NB4 (cell line): ENCODE measurements at regions not wholly inside any gene's neighbourhood (a gene's known extent, or its start where the extent isn't known, plus 50 kb on each side); places are given as distances from the start of the nearest gene placed in this dataset.
"Not testable (repeated sequence)": the region's sequence is repeated elsewhere in the genome, so short reads cannot be mapped to it uniquely, and the experiment has no call there.

Experiments
- DNase-seq: peaks from one replicate; pipeline ENCODE4 v3.0.0; 2010; ENCODE audit warnings: low read depth
- H3K4me3 ChIP-seq: one replicate; pipeline ENCODE4 v1.5.1; 2011; ENCODE audit warnings: mild to moderate bottlenecking, low read depth, low read length, moderate library complexity
- MYC ChIP-seq: IDR thresholded peaks from 2 replicates; pipeline ENCODE4 v1.6.1; 2011; ENCODE audit warnings: low read depth, low read length
- POLR2A ChIP-seq: IDR thresholded peaks from 2 replicates; pipeline ENCODE4 v1.6.1; 2011; ENCODE audit warnings: mild to moderate bottlenecking; ENCODE audit not compliant: insufficient read length; ENCODE audit errors: extremely low read depth
- TF ChIP-seq, protein P1 (sequence below): IDR thresholded peaks from one replicate; pipeline ENCODE4 v1.5.1; 2012; ENCODE audit warnings: low read depth, low read length
- TF ChIP-seq, protein P2 (sequence below): IDR thresholded peaks from 2 replicates; pipeline ENCODE4 v1.6.1; 2011; ENCODE audit warnings: low read depth, low read length

DNA sequence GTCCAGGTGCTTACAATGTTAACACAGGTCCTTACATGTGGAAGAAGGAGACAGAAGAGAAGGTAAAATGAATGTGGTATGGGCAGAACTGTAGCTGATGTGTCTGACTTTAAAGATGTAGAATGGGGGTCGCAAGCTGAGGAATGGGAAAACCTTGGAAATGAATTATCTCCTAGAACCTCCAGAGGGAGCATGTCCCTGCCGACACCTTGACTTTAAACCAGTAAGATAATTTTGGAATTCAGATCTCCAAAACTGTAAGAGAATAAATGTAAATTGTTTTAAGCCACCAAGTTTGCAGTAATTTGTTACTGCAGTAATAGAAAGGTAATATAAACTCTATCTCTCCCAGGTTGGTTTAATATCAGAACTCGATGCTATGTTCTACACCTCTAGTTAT lies 80.1 kb upstream of the ALG10 start:
- TF ChIP-seq POLR2A (no peak), MYC (no peak)
- TF ChIP-seq, protein P1, sequence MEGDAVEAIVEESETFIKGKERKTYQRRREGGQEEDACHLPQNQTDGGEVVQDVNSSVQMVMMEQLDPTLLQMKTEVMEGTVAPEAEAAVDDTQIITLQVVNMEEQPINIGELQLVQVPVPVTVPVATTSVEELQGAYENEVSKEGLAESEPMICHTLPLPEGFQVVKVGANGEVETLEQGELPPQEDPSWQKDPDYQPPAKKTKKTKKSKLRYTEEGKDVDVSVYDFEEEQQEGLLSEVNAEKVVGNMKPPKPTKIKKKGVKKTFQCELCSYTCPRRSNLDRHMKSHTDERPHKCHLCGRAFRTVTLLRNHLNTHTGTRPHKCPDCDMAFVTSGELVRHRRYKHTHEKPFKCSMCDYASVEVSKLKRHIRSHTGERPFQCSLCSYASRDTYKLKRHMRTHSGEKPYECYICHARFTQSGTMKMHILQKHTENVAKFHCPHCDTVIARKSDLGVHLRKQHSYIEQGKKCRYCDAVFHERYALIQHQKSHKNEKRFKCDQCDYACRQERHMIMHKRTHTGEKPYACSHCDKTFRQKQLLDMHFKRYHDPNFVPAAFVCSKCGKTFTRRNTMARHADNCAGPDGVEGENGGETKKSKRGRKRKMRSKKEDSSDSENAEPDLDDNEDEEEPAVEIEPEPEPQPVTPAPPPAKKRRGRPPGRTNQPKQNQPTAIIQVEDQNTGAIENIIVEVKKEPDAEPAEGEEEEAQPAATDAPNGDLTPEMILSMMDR: no peak
- TF ChIP-seq, protein P2, sequence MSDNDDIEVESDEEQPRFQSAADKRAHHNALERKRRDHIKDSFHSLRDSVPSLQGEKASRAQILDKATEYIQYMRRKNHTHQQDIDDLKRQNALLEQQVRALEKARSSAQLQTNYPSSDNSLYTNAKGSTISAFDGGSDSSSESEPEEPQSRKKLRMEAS: no peak
- H3K4me3 ChIP-seq: no peak overlapping the region

DNA sequence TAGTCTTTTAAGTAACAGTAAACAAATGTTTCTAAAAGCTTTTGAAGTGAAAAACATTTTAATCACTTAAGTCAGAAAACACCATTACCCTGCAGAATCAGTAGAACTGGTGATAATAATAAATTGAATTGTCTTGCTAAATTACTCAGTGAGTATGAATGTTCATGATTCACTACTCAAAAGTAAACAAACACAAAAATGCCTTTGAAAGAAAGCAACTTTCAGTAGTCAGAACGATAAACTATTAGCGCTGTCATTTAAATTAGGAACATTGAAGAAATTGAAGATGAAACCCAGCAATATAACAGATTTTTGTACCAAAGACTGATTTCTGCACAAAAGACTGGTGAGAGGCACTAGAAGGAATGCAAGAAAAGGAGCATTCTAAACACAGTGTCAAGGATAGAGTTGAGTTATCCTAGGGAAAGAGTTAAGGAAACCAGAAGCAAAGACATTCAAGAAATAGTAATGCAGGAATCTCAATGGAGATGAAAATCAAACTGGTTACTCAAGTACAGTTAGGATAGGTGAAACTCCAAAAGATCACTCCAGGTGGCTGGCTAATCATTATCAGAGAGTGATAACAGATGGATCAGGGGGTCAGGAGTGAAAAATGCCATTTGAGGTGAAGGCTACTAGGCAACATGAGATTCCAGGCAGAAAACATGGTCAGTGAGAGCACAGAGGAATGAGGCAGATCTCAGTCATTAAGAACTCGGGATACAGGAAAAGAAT lies 77.4 kb upstream of the ALG10 start:
- TF ChIP-seq POLR2A (no peak), MYC (no peak)
- TF ChIP-seq, protein P2: no peak
- TF ChIP-seq, protein P1: no peak

More for the DNA sequence above, 80.1 kb upstream of the ALG10 start:
- DNase-seq: no peak

DNA sequence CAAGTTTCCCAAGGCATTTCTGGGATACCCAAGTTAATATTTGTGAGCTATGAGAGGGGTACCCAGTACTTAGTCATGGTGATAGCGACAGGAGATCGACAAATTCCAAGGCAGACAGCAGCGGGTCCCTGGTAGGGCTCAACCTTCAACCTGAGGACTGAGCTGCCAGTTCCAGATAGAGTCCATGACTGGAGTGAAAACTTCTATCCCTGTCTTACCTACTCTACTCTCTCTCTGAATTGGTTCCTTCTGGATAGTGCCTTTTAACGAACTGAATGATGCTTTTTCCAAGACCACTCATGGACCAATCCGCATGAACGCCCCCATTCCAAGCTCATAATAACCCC lies 76.9 kb upstream of the ALG10 start:
- H3K4me3 ChIP-seq: no peak overlapping the region
- TF ChIP-seq MYC: no peak
- no peak for DNase-seq

More for the DNA sequence above, 77.4 kb upstream of the ALG10 start:
- no peak for DNase-seq
- H3K4me3 ChIP-seq: no peak overlapping the region

DNA sequence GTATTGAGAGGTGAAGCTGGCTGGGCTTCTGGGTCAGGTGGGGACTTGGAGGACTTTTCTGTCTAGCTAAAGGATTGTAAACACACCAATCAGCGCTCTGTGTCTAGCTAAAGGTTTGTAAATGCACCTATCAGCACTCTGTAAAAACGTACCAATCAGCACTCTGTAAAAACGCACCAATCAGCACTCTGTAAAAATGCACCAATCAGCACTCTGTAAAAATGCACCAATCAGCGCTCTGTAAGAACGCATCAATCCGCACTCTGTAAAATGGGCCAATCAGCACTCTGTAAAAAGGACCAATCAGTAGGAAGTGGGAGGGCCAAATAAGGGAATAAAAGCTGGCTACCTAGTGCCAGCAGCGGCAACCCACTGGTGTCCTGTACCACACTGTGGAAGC lies 56.1 kb upstream of the ALG10 start:
- not testable (repeated sequence) for DNase-seq, H3K4me3 ChIP-seq

DNA sequence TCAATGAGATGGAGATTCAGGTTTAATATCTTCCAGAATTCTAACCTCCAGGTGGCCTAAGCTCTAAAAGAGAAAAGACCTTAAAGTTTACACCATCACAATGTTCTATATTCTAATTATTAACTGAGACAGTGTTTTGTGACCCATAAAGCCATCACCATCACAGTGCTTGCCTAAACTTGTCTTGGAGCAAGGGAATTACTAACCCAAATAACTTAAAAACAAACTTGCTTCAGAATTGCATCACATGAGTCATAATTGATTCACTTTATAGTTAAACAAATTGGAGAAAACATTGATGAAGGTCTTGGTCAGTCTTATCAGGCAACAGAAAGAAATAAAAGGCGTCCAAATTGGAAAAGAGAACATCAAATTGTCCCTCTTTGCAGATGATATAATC lies 54.5 kb upstream of the ALG10 start:
- TF ChIP-seq, protein P2: no peak
- TF ChIP-seq MYC: no peak
- TF ChIP-seq, protein P1: no peak
- TF ChIP-seq POLR2A: no peak
- no peak for DNase-seq
- H3K4me3 ChIP-seq: no peak overlapping the region
